Left renal pelvis (tissue), 4 donors: ENCODE measurements at regions not wholly inside any gene's neighbourhood (a gene's known extent, or its start where the extent isn't known, plus 50 kb on each side); places are given as distances from the start of the nearest gene placed in this dataset.

Experiments used
- DNase-seq, 4 donors: peaks; one replicate each; pipeline ENCODE4 v3.0.0-alpha.2; 2013; ENCODE audit warnings: low read depth in 4 of 4, low spot score in 3 of 4

DNA sequence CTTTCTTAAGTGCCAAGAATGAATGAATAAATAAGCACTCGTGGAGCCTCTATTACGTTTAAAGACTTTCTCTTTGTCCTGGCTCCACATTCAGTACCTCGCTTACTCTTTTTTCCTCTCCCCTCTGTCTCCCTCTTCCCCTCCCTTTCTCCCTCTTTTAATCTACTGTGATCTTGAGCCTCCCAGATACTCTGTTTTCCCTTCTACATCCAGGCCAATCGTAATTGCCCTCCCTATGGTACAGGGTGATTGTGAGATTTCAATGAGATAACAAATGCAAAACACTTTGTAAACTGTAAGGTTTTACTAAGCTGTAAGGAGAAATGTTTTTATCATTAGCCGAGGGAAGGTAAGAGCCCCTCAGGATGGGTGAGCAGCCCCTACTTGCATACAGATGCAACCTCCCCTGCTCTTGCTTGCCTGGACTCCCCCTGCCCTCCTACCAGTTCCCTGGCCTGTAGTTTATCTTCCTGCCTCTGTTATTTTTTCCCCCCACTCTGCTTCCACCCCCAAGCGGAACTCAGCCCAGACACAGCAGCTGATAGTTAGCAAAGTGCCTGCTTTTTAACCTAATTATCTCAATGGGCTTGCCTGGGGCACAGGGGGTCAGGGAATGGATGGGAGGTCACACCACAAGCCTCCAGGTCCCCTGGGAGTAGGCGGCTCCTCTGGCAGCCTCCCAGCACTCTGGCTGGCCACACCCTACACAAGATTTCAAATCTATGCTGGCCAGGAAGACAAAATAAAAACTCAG is 76.9 kb upstream of the CADM1 start:
- DNase-seq = no peak

DNA sequence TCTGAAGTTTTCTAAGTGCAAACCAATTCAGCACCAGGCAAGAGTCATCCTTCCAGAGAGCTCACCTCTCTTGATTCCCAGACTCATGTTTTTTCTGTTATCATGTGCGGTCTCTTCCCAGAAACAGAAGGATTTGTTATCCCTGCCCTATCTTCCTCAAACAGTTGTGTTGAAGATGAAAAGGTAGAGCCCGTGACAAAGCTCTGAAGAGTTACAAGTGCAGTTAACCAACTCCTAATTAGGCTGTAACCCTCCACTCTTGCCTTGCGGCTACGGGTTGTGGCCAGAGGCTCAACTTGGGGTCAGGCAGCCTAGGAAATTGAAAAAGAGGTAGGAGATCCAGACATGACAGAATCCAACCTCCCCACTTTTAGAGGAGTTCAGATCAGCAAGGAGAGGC is 76.2 kb upstream of the CADM1 start:
- DNase-seq = no peak

DNA sequence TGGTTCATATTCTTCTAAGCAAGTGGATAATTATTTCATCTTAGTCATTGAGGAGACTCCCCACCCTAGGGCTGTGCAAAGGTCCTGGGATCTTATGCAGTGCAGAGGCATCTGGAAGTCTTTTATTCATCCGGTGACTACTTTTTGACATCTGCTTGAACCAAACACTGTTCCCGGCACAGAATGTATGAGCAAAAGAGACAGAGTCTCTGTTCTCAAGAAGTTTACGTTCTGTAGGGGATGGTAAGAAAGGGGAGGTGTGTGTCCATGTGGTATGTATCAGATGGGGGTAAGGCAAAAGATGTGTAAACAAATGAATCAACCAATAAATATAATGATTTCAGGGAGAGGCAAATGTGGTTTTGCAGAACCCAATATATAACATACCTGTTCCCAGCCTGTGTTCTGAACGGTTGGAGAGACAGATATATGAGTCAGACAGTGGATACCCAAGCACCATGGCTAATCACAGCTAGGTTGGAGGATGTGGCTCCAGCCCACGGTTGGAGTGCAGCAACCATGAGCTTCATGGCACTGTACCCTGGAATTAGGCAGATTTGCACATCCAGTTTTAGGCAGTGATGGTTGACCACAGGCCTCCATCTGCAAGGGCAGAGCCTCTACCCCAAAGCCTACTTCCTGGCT is 75.1 kb upstream of the CADM1 start:
- no peak for DNase-seq

DNA sequence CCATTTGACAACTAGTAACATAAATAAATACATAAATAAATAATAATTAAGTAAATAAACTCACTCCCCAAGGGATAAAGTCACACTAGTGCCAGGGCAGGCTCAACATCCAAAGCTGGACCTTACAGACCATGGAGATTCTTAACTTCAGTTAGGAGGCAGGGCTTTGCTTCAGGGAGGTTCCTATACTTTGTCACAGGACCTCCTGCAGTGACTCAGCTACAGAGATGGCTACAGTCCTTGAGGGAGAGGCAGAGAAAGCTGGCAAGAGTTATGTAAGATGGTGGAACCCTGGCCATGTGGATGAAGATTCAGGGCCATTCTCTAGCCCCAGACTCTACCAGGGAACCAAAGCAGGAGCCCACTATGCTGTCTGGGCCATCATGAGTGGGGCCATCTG is 74.1 kb upstream of the CADM1 start:
- DNase-seq = no peak

DNA sequence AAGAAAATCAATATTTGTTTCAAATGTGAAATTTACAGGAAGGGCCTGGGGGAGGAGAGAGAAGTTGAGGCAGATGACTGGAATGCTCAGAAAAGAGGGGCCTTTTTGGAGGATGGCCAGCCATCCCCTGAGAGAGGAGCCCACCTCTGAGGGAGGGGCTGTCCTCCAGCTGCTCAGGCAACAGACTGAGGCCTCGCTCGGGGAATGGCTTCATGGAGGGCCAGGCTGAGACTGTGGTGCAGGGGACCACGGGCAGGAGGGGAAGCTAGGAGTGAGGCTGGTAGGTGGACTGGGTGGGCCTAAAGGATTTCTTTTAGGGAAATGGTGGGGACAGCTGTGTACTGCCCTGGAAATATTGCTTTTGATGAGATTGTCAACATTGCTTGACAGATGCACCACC is 73.5 kb upstream of the CADM1 start:
- DNase-seq = no peak

DNA sequence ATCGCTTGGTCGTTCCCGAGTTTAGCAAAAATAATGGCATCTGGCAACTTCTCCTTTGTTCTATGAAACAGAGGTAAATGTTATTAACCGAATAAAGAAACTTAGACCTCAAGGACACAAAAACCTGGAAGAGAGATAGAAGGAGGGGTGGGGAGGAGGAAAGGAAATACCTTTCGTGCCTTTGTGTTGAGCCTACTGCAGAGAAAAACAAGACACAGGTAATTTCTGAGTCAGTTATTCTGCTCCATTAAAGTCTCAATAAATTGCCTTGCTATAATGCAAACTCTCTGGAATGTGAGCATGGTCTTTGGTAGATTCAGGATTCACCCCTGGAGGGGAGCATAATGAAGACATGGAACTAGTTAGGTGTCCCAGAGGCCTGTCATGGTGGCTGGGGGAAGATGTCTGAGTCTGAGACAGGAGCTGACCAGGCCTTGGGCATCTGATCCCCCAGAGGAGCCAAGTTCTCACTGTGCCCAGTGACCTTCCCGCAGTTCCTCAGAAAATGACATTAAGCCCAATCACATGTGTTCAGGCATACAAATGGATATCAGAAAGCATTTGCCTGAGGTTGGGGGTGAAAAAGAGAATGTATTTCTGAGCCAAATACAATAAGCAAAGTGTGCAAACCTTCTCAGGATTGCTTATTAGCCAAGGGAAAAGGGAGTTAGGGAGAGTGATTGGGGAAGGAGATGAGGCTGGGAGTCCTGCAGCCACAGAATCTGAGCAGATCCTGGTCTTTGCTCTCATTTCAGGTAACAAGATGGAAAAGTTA is 72.6 kb upstream of the CADM1 start:
- DNase-seq = no peak

DNA sequence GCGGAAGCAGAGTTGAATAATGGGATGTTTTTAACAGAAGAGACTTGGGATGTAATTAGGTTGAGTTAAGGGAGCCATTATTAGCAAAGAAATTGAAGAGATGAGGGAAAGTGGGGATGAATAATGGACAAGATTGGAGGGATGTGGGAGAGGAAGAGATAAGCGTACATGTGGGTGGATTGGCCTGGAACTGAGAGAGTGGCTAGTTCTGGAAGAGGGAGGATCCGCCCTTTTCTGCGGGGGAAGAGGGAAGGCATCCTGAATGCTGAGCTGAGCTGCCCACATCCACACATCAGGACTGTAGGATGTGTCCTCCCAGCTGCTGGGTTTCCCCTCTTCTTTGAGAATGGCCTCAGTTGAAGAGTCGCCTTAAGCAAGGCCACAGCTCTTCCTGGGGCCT is 68.3 kb upstream of the CADM1 start:
- DNase-seq = no peak

DNA sequence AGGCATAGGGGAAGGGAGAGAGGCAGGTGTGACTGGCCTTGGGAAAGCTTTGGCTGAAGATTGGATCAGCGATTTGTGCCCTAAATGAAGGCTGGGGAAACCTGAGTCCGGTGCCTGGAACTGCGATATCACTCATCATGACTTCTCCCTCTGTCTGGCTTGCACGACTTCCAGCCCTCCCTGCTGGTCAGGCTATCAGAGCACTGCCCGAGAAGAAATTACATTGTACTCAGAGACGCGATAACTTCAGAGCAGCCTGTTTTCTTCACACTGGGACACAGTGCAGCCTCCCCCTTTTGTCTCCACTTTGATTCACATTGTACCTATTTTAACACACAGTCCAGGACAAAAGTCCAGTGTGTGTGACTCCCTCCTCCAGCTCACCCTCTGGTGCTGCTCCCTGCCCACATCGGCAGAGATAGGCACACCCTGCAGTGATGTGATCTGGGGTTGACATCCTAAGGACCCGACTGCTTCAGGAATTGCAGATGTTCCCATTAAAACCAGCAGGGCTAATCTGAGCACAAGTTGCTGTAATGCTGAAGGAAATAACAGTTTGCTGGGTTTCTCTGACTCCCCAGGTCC is 62.1 kb upstream of the CADM1 start:
- DNase-seq = no peak

DNA sequence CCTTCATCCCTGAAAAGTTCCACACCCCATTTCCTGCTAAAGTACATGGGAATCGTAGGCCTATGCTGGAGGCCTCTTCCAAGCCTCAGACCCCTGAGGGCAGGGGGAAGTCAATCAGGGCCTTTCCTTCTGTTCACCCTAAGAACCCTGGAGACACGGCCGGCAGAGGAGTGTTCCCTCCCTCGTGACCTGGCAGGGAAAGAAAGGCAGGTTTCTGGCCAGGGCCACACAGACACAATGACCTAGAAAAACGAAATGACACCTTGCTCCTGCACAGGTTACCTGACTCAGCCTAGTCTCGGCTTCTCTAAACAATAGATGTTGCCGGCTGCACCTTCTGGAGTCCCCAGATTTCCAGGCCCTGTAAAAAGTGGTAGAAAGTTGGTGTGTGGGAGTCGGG is 60.6 kb upstream of the CADM1 start:
- no peak for DNase-seq

DNA sequence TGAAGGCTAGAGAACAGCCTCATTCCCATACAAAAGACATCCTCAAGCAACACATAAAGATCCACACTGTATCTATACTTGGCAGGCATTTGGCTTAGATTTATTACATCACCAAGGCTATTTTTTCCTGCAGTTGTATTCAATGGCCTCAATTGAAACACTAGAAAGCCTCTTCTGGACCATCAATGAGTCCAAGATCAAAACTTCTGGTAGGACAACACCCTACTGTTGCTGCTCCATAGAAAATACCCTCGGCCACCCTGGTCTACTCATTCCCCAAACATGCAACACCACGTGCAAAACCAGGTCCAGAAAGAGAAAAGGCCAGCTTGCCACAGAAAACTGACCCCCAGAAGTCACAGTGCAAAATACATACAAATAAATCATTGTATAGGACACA is 56.9 kb upstream of the CADM1 start:
- no peak for DNase-seq

DNA sequence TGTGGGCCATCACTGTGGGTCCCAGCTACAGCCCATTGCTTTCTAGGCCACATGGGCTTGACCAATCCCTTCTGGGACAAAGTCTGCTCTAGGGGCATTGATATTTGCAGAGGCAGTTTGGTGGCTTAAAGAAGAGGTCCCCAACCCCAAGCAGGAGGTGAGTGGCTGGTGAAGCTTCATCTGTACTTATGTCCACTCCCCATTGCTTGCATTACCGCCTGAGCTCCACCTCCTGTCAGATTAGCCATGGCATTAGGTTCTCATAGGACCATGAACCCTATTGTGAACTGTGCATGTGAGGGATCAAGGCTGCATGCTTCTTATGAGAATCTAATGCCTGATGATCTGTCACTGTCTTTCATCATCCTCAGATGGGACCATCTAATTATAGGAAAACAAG is 54.4 kb upstream of the CADM1 start:
- no peak for DNase-seq

DNA sequence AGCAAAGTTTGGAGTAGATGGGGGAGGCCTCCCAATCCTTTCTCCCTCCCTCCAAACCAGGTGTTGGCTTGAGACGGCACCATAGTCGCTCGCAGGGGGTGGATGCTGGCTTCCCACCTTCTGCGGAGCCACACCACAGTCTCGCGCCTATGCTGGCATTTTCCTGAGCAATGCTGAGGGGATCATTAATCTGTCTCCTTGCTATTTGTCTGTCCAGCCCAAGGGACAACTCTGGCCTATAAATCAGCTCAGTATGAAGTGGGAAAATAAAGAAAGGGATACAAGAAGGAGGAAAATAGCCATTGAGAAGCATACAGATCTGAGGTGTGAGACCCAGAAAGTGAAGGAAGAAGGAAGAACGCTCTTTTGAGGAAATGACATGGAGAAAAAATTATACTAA is 53.5 kb upstream of the CADM1 start:
- DNase-seq = no peak

DNA sequence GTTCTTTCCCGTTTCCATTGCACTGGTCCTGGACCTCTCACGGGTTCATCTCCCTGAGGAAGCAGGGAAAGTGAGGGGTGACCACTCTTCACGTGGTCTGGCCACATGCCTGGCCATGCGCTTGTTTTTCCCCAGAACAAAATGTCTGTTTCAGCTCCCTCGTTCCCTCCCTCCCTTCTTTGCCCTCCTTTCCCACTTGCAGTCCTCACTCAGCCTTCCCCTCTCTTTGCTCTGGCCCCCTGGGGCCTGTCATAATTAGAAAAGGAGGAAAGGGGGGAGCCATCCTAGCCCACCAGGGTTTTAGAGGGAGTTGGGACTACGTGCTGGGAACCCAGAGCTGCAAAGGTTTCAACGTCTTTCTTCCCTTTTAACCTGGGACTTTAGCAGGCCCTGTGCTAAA is 52.8 kb upstream of the CADM1 start:
- no peak for DNase-seq

DNA sequence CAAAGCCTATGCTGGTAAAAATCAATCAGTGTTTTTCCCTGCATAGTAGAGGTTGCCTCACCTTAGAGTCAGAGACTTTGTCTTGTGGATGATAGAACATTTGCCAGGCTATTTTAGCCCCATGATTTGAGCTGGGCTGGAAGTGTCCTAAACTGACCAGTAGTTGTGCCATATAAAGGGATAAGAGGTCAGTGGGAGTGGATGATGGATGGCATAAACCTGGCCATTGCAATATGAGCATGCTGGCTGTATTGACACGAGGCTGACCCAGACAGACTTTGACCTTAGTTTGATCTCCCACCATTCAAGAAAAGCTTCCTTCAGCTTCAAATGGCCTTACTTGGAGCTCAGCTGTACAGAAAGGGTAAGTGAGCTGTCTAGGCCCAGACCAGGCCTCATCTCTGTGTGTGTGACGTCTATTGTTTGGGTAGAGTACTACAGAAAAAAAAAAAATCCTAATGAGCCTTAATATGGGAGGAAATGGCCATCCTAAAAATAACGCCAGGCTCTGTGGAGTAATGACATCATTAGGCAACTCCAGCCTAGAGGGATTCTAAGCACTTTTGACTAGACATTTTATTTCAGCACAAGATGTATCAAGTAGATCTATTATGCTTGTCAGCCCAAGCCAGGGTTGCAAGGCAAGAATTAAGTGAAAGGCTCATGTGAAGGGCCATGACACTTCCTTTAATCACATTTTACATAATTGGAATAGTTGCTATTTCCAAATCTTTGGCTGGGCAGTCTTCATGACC is 51.3 kb upstream of the CADM1 start:
- DNase-seq = no peak
